ENCODE measurements at regions not wholly inside any gene's neighbourhood (a gene's known extent, or its start where the extent isn't known, plus 50 kb on each side); places are given as distances from the start of the nearest gene placed in this dataset.

GRCh38 chr13:90613076-90613795, 734.3 kb upstream of the MIR17HG start:
- H3K9me2 ChIP-seq (ENCODE audit: insufficient read depth) = no peaks in the 10 kb centered on the region
- TF ChIP-seq POLR2A (IDR thresholded peaks at IDR 0.05; ENCODE audit: borderline replicate concordance, extremely low read depth, insufficient read depth, insufficient read length) (no peak), ELF1 (IDR thresholded peaks at IDR 0.05; ENCODE audit: borderline replicate concordance, low read depth) (no peak), JUND (IDR thresholded peaks at IDR 0.05) (no peak)
- intact Hi-C loops (cut with micrococcal nuclease) = no loop called here
- no peak overlapping the region for H3K9ac ChIP-seq (ENCODE audit: low read length)
- POLR2A ChIA-PET = no interaction called here
- H3K4me2 ChIP-seq (ENCODE audit: low read length) = no peak overlapping the region
- no peak overlapping the region for H3K4me3 ChIP-seq (replicated peaks in 1 of 2; ENCODE audit: low read depth in 1 of 2, low read length in 2 of 2)
- H3K9me3 ChIP-seq (ENCODE audit: control insufficient read depth in 1 of 2, insufficient read depth in 1 of 2, low read depth in 1 of 2, low read length in 2 of 2) = peaks cover 0 to 3% of the 10 kb centered on the region in 2 experiments; a peak in 2 of 4 replicates
- no TSS peak for BruUV-seq (replicated peaks)
- H3K4me1 ChIP-seq (ENCODE audit: control insufficient read depth in 1 of 2, insufficient read depth in 2 of 2, low read length in 2 of 2) = no peaks in the 10 kb centered on the region
- H3K79me2 ChIP-seq (ENCODE audit: insufficient read depth, low read length) = no peaks in the 10 kb centered on the region
- H2AFZ ChIP-seq (ENCODE audit: low read depth, low read length, poor library complexity, severe bottlenecking) = no peak overlapping the region
- no peak overlapping the region for H3K27ac ChIP-seq (ENCODE audit: low read depth, low read length)
- no peaks in the 10 kb centered on the region for H3K27me3 ChIP-seq (ENCODE audit: insufficient read depth, low read length)
- H3K36me3 ChIP-seq (ENCODE audit: control insufficient read depth in 1 of 2, insufficient read depth in 2 of 2, low read length in 2 of 2) = no peaks in the 10 kb centered on the region
- CTCF ChIA-PET = no interaction called here
- DNase-seq (ENCODE audit: low read depth, low spot score) (no peak), ATAC-seq (no peak)
- H4K20me1 ChIP-seq (ENCODE audit: insufficient read depth) = no peaks in the 10 kb centered on the region
- RAD21 ChIA-PET (ENCODE audit: low non-redundant PET in 1 of 2, low total read pairs in 2 of 2, uncharacterized antibody in 2 of 2, unreplicated experiment in 2 of 2) = no interaction called here

GRCh38 chr13:90615236-90615635, 732.3 kb upstream of the MIR17HG start:
- H3K4me2 ChIP-seq (ENCODE audit: low read length) = no peak overlapping the region
- H3K4me3 ChIP-seq (replicated peaks in 1 of 2; ENCODE audit: low read depth in 1 of 2, low read length in 2 of 2) = no peak overlapping the region
- ChIA-PET POLR2A (no interaction called here), CTCF (no interaction called here), RAD21 (ENCODE audit: low non-redundant PET in 1 of 2, low total read pairs in 2 of 2, uncharacterized antibody in 2 of 2, unreplicated experiment in 2 of 2) (no interaction called here)
- no peak overlapping the region for H2AFZ ChIP-seq (ENCODE audit: low read depth, low read length, poor library complexity, severe bottlenecking)
- no peaks in the 10 kb centered on the region for H3K36me3 ChIP-seq (ENCODE audit: control insufficient read depth in 1 of 2, insufficient read depth in 2 of 2, low read length in 2 of 2)
- TF ChIP-seq CBX3 (IDR thresholded peaks at IDR 0.05; ENCODE audit: low read depth) = no peak
- no peak for TF ChIP-seq SIN3A (IDR thresholded peaks at IDR 0.05; ENCODE audit: low read depth)
- no peak for TF ChIP-seq ATF3 (IDR thresholded peaks at IDR 0.05)
- no peak for TF ChIP-seq SRF (IDR thresholded peaks at IDR 0.05; ENCODE audit: low read depth)
- TF ChIP-seq TCF7L2 (IDR thresholded peaks at IDR 0.05; ENCODE audit: borderline replicate concordance, extremely low read depth, insufficient read depth, insufficient read length) = no peak
- no peak for TF ChIP-seq EZH2 (IDR thresholded peaks at IDR 0.05)
- TF ChIP-seq EZH2phosphoT487 (IDR thresholded peaks at IDR 0.05; ENCODE audit: borderline replicate concordance) = no peak
- TF ChIP-seq ZFX (IDR thresholded peaks at IDR 0.05) = no peak
- TF ChIP-seq FOSL1 (IDR thresholded peaks at IDR 0.05; ENCODE audit: low read depth) = no peak
- TF ChIP-seq CTCF (IDR thresholded peaks at IDR 0.05 in 2 of 3, conservative IDR thresholded peaks at IDR 0.05 in 1 of 3; ENCODE audit: borderline replicate concordance in 1 of 3, insufficient read depth in 1 of 3, low read depth in 2 of 3, low read length in 2 of 3) = no peak
- no peak for TF ChIP-seq CEBPB (IDR thresholded peaks at IDR 0.05; ENCODE audit: low read depth)
- no peak for TF ChIP-seq POLR2A (IDR thresholded peaks at IDR 0.05; ENCODE audit: borderline replicate concordance, extremely low read depth, insufficient read depth, insufficient read length)
- no peak for TF ChIP-seq SP1 (IDR thresholded peaks at IDR 0.05; ENCODE audit: low read depth)
- H3K27ac ChIP-seq (ENCODE audit: low read depth, low read length) = no peak overlapping the region
- intact Hi-C loops (cut with micrococcal nuclease) = no loop called here
- BruUV-seq (replicated peaks) = no TSS peak
- H4K20me1 ChIP-seq (ENCODE audit: insufficient read depth) = no peaks in the 10 kb centered on the region
- H3K9ac ChIP-seq (ENCODE audit: low read length) = no peak overlapping the region
- H3K4me1 ChIP-seq (ENCODE audit: control insufficient read depth in 1 of 2, insufficient read depth in 2 of 2, low read length in 2 of 2) = no peaks in the 10 kb centered on the region
- H3K9me3 ChIP-seq (ENCODE audit: control insufficient read depth in 1 of 2, insufficient read depth in 1 of 2, low read depth in 1 of 2, low read length in 2 of 2) = peaks cover 0 to 4% of the 10 kb centered on the region in 2 experiments; a peak in 2 of 4 replicates
- no peaks in the 10 kb centered on the region for H3K9me2 ChIP-seq (ENCODE audit: insufficient read depth)
- ATAC-seq = no peak
- H3K79me2 ChIP-seq (ENCODE audit: insufficient read depth, low read length) = no peaks in the 10 kb centered on the region
- H3K27me3 ChIP-seq (ENCODE audit: insufficient read depth, low read length) = no peaks in the 10 kb centered on the region
- no peak for DNase-seq (ENCODE audit: low read depth, low spot score)

Measured in HCT116 (cell line).